ENCODE measurements at regions not wholly inside any gene's neighbourhood (a gene's known extent, or its start where the extent isn't known, plus 50 kb on each side); places are given as distances from the start of the nearest gene placed in this dataset.
A peak's percentile ranks its signal among the peaks of the same experiment; 100 is the strongest.
"Not testable (repeated sequence)": the region's sequence is repeated elsewhere in the genome, so short reads cannot be mapped to it uniquely, and the experiment has no call there.

DNA sequence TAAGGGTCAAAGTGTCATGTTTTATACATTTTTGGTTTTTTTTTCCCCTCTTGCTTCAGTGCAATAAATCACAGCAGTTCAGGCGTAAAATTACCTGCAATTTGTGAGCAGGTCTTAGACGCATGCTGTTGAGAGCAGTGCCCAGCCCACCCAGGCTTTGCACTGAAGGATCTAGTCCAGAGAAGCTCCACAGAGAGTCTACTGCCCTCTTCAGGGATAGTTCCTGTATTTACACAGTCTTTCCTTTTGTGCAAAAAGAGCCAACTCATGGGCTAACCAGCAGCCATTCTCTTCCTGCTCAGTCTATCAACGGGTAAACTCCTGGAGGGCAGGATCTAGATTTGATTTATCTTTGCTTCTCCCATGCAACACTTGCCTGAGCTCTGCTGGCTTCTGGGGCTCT is 82.2 kb upstream of the NAMPT start:
- FAIRE-seq (no peak), DNase-seq (peak in 2 of 5 donors; percentile 30 to 36)
- no peak overlapping the region for H3K4me3 ChIP-seq (ENCODE audit: low read length in 3 of 3)
- TF ChIP-seq, protein P1, sequence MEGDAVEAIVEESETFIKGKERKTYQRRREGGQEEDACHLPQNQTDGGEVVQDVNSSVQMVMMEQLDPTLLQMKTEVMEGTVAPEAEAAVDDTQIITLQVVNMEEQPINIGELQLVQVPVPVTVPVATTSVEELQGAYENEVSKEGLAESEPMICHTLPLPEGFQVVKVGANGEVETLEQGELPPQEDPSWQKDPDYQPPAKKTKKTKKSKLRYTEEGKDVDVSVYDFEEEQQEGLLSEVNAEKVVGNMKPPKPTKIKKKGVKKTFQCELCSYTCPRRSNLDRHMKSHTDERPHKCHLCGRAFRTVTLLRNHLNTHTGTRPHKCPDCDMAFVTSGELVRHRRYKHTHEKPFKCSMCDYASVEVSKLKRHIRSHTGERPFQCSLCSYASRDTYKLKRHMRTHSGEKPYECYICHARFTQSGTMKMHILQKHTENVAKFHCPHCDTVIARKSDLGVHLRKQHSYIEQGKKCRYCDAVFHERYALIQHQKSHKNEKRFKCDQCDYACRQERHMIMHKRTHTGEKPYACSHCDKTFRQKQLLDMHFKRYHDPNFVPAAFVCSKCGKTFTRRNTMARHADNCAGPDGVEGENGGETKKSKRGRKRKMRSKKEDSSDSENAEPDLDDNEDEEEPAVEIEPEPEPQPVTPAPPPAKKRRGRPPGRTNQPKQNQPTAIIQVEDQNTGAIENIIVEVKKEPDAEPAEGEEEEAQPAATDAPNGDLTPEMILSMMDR (IDR thresholded peaks at IDR 0.05; ENCODE audit: borderline replicate concordance, extremely low read depth, insufficient read depth) = no peak
- H3K36me3 ChIP-seq (ENCODE audit: control insufficient read depth in 2 of 3, insufficient read depth in 3 of 3, low read length in 3 of 3) = no peaks in the 10 kb centered on the region
- H3K27ac ChIP-seq (ENCODE audit: low read depth in 2 of 2, low read length in 2 of 2) = no peak overlapping the region
- intact Hi-C loops (cut with DNase I) = no loop called here
- H3K9ac ChIP-seq (ENCODE audit: low read length in 3 of 3) = no peak overlapping the region
- H3K9me3 ChIP-seq (ENCODE audit: control insufficient read depth in 2 of 3, insufficient read depth in 1 of 3, low read length in 3 of 3) = no peaks in the 10 kb centered on the region
- H3K4me1 ChIP-seq (ENCODE audit: control insufficient read depth in 2 of 3, insufficient read depth in 2 of 3, low read depth in 1 of 3, low read length in 3 of 3) = no peaks in the 10 kb centered on the region
- no peaks in the 10 kb centered on the region for H3K27me3 ChIP-seq (ENCODE audit: control insufficient read depth, insufficient read depth, low read length)

DNA sequence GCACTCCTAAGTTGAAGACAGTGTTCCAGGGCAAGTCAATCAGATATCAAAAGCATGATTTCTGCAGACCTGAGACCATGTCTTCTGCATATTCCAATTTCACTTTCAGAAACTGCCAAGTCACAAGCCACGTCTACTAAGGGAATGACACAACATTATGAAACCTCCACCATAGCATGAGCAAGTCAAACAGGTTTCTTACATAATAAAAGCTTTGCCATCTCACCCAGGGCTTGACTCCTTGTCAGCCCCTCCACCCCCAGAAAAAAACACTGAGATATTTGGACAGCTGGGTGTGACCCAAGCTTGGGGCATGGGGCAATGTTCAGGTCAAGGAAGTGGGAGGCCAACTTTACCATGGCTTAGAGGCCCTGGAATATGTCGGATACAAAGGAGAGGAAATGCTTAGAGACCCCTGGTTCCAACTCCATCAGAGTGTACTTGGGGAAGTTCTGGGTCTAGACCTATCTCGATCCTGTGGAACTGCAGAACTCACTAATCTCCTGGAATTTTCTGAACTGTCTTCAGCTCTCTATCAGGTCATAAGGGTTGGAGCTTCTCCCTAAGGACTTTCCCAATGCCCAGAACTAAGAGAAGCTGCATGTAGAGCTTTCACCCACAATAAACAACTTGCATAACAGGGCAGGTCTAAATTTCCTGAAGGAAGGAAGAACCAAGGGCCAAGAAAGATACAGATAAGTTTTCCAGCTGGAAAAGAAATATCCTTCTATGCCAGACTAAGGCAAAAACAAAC is 80.6 kb upstream of the NAMPT start:
- Histone ChIP-seq H3K36me3 (ENCODE audit: control insufficient read depth in 2 of 3, insufficient read depth in 3 of 3, low read length in 3 of 3) (no peaks in the 10 kb centered on the region), H3K9me3 (ENCODE audit: control insufficient read depth in 2 of 3, insufficient read depth in 1 of 3, low read length in 3 of 3) (no peaks in the 10 kb centered on the region), H3K4me1 (ENCODE audit: control insufficient read depth in 2 of 3, insufficient read depth in 2 of 3, low read depth in 1 of 3, low read length in 3 of 3) (no peaks in the 10 kb centered on the region), H3K27ac (ENCODE audit: low read depth in 2 of 2, low read length in 2 of 2) (no peak overlapping the region), H3K9ac (ENCODE audit: low read length in 3 of 3) (no peak overlapping the region), H3K4me3 (ENCODE audit: low read length in 3 of 3) (no peak overlapping the region), H3K27me3 (ENCODE audit: control insufficient read depth, insufficient read depth, low read length) (no peaks in the 10 kb centered on the region)
- TF ChIP-seq, protein P1 (IDR thresholded peaks at IDR 0.05; ENCODE audit: borderline replicate concordance, extremely low read depth, insufficient read depth) = no peak
- FAIRE-seq = no peak
- intact Hi-C loops (cut with DNase I) = no loop called here
- DNase-seq = no peak

DNA sequence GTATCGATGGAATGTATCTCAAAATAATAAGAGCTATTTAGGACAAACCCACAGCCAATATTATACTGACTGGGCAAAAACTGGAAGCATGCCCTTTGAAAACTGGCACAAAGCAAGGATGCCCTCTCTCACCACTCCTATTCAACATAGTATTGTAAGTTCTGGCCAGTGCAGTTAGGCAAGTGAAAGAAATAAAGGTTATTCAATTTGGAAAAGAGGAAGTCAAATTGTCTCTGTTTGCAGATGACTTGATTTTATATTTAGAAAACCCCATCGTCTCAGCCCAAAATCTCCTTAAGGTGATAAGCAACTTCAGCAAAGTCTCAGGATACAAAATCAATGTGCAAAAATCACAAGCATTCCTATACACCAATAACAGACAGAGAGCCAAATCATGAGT is 77.7 kb upstream of the NAMPT start:
- H3K36me3 ChIP-seq (ENCODE audit: control insufficient read depth in 2 of 3, insufficient read depth in 3 of 3, low read length in 3 of 3); DNase-seq; H3K4me3 ChIP-seq (ENCODE audit: low read length in 3 of 3); H3K27ac ChIP-seq (ENCODE audit: low read depth in 2 of 2, low read length in 2 of 2); intact Hi-C loops (cut with DNase I); H3K9me3 ChIP-seq (ENCODE audit: control insufficient read depth in 2 of 3, insufficient read depth in 1 of 3, low read length in 3 of 3); H3K27me3 ChIP-seq (ENCODE audit: control insufficient read depth, insufficient read depth, low read length); FAIRE-seq; H3K9ac ChIP-seq (ENCODE audit: low read length in 3 of 3); H3K4me1 ChIP-seq (ENCODE audit: control insufficient read depth in 2 of 3, insufficient read depth in 2 of 3, low read depth in 1 of 3, low read length in 3 of 3): not testable (repeated sequence)

DNA sequence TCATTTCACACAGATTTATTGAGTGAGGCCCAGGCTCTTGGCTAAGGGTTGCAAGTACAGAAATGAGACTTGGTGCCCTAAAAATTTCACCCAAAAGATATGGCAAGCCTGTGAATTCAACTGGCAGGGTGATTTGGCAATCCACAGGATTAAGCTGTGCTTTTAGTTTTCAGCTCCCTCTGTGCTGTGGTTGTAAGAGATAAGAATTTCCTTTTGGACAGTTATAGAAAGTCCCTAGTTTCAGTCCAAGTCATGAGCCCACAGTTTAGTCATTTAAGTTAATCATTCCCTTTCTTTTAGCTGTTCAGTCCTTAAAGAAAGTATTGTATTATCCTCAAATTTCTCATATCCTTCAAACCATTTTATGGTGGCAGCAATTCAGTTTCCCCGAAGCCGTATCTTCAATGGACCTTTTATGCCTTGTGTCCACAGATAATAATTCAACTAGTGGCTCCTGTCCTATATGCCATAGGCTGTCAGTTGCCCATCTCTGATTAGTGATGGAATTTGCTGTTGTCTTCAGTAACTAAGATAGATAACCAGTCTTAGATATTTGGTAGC is 73.4 kb upstream of the NAMPT start:
- DNase-seq (no peak), FAIRE-seq (no peak)
- intact Hi-C loops (cut with DNase I) = no loop called here
- H3K9ac ChIP-seq (ENCODE audit: low read length in 3 of 3) = no peak overlapping the region
- no peaks in the 10 kb centered on the region for H3K27me3 ChIP-seq (ENCODE audit: control insufficient read depth, insufficient read depth, low read length)
- TF ChIP-seq, protein P1 (IDR thresholded peaks at IDR 0.05; ENCODE audit: borderline replicate concordance, extremely low read depth, insufficient read depth) = no peak
- H3K9me3 ChIP-seq (ENCODE audit: control insufficient read depth in 2 of 3, insufficient read depth in 1 of 3, low read length in 3 of 3) = no peaks in the 10 kb centered on the region
- H3K4me3 ChIP-seq (ENCODE audit: low read length in 3 of 3) = no peak overlapping the region
- H3K4me1 ChIP-seq (ENCODE audit: control insufficient read depth in 2 of 3, insufficient read depth in 2 of 3, low read depth in 1 of 3, low read length in 3 of 3) = no peaks in the 10 kb centered on the region
- no peak overlapping the region for H3K27ac ChIP-seq (ENCODE audit: low read depth in 2 of 2, low read length in 2 of 2)
- H3K36me3 ChIP-seq (ENCODE audit: control insufficient read depth in 2 of 3, insufficient read depth in 3 of 3, low read length in 3 of 3) = no peaks in the 10 kb centered on the region
